ENCODE measurements at regions not wholly inside any gene's neighbourhood (a gene's known extent, or its start where the extent isn't known, plus 50 kb on each side); places are given as distances from the start of the nearest gene placed in this dataset.
"Not testable (repeated sequence)": the region's sequence is repeated elsewhere in the genome, so short reads cannot be mapped to it uniquely, and the experiment has no call there.

- not testable (repeated sequence) for DNase-seq (ENCODE audit: low read depth)
These were observed 56.8 kb downstream of the ATP6V0E2 start for GRCh38 chr7:149930374-149931068.

GRCh38 chr7:149933776-149934175, 60.0 kb downstream of the ATP6V0E2 start:
- not testable (repeated sequence) for DNase-seq (ENCODE audit: low read depth)

GRCh38 chr7:149947346-149947745, 73.6 kb downstream of the ATP6V0E2 start:
- DNase-seq (ENCODE audit: low read depth): not testable (repeated sequence)

- not testable (repeated sequence) for DNase-seq (ENCODE audit: low read depth)
These were observed 74.7 kb downstream of the ATP6V0E2 start for GRCh38 chr7:149948444-149948843.

GRCh38 chr7:149949863-149950577, 76.3 kb downstream of the ATP6V0E2 start:
- not testable (repeated sequence) for DNase-seq (ENCODE audit: low read depth)

GRCh38 chr7:149950578-149950924, 76.8 kb downstream of the ATP6V0E2 start:
- not testable (repeated sequence) for DNase-seq (ENCODE audit: low read depth)

- DNase-seq (ENCODE audit: low read depth): not testable (repeated sequence)
These were observed 77.8 kb downstream of the ATP6V0E2 start for GRCh38 chr7:149951579-149951978.

GRCh38 chr7:149958880-149959279, 85.1 kb downstream of the ATP6V0E2 start:
- not testable (repeated sequence) for DNase-seq (ENCODE audit: low read depth)

- DNase-seq (ENCODE audit: low read depth): not testable (repeated sequence)
These were observed 87.1 kb downstream of the ATP6V0E2 start for GRCh38 chr7:149960863-149961262.

GRCh38 chr7:149961878-149962277, 88.1 kb downstream of the ATP6V0E2 start:
- DNase-seq (ENCODE audit: low read depth): not testable (repeated sequence)

GRCh38 chr7:149962685-149963319, 89.0 kb downstream of the ATP6V0E2 start:
- DNase-seq (ENCODE audit: low read depth): not testable (repeated sequence)

GRCh38 chr7:149963985-149964384, 90.2 kb downstream of the ATP6V0E2 start:
- DNase-seq (ENCODE audit: low read depth): not testable (repeated sequence)

GRCh38 chr7:149966444-149966843, 92.7 kb downstream of the ATP6V0E2 start:
- not testable (repeated sequence) for DNase-seq (ENCODE audit: low read depth)

GRCh38 chr7:149972977-149973376, 99.2 kb downstream of the ATP6V0E2 start:
- DNase-seq (ENCODE audit: low read depth): not testable (repeated sequence)

GRCh38 chr7:149973681-149974080, 99.9 kb downstream of the ATP6V0E2 start:
- not testable (repeated sequence) for DNase-seq (ENCODE audit: low read depth)

- DNase-seq (ENCODE audit: low read depth): not testable (repeated sequence)
These were observed 101.8 kb downstream of the ATP6V0E2 start for GRCh38 chr7:149975608-149976007.

- not testable (repeated sequence) for DNase-seq (ENCODE audit: low read depth)
These were observed 104.8 kb downstream of the ATP6V0E2 start for GRCh38 chr7:149978537-149978936.

- not testable (repeated sequence) for DNase-seq (ENCODE audit: low read depth)
These were observed 105.2 kb downstream of the ATP6V0E2 start for GRCh38 chr7:149978944-149979343.

- not testable (repeated sequence) for DNase-seq (ENCODE audit: low read depth)
These were observed 108.9 kb downstream of the ATP6V0E2 start for GRCh38 chr7:149982537-149983112.

- DNase-seq (ENCODE audit: low read depth): not testable (repeated sequence)
These were observed 113.1 kb downstream of the ATP6V0E2 start for GRCh38 chr7:149986866-149987265.

- DNase-seq (ENCODE audit: low read depth): not testable (repeated sequence)
These were observed 118.0 kb downstream of the ATP6V0E2 start for GRCh38 chr7:149991652-149992302.

- not testable (repeated sequence) for DNase-seq (ENCODE audit: low read depth)
These were observed 118.6 kb downstream of the ATP6V0E2 start for GRCh38 chr7:149992366-149992765.

Data from stimulated activated CD8-positive, alpha-beta memory T cell treated with anti-CD3 and anti-CD28 coated beads, Interleukin-15, amount 100 ng/mL, for 24 hours (primary cell).